ENCODE measurements at regions not wholly inside any gene's neighbourhood (a gene's known extent, or its start where the extent isn't known, plus 50 kb on each side); places are given as distances from the start of the nearest gene placed in this dataset.

- TF ChIP-seq, protein P1, sequence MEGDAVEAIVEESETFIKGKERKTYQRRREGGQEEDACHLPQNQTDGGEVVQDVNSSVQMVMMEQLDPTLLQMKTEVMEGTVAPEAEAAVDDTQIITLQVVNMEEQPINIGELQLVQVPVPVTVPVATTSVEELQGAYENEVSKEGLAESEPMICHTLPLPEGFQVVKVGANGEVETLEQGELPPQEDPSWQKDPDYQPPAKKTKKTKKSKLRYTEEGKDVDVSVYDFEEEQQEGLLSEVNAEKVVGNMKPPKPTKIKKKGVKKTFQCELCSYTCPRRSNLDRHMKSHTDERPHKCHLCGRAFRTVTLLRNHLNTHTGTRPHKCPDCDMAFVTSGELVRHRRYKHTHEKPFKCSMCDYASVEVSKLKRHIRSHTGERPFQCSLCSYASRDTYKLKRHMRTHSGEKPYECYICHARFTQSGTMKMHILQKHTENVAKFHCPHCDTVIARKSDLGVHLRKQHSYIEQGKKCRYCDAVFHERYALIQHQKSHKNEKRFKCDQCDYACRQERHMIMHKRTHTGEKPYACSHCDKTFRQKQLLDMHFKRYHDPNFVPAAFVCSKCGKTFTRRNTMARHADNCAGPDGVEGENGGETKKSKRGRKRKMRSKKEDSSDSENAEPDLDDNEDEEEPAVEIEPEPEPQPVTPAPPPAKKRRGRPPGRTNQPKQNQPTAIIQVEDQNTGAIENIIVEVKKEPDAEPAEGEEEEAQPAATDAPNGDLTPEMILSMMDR (IDR thresholded peaks at IDR 0.05; ENCODE audit: low read depth, low read length, poor library complexity, severe bottlenecking), result no peak
- no peak for TF ChIP-seq EZH2phosphoT487 (IDR thresholded peaks at IDR 0.05; ENCODE audit: borderline replicate concordance, low read length)
Observed at GRCh38 chr3:193850084-193850619, 257.1 kb downstream of the OPA1 start.
